ENCODE measurements at regions not wholly inside any gene's neighbourhood (a gene's known extent, or its start where the extent isn't known, plus 50 kb on each side); places are given as distances from the start of the nearest gene placed in this dataset.

DNA sequence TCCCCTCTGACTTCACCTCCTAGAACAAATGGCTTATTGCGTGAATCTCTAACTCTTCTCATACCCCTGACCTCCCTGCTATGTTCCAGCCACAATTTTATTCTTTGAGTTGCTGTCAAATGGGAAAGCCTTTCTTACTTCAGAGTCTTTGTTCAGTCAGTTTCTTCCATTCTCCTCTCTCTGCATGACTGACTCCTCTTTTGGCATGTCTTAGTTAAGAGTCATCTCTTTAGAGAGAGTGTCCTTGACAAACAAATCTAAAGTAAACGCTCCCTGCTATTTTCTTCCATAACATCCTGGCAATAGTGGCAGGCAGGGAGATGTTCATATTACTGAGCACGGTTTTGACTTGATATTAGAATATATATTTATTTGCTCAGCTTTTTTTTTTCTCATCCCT is 170.7 kb upstream of the ERBB4 start:
- Histone ChIP-seq H3F3A (ENCODE audit: insufficient read depth, low read length) (no peaks in the 10 kb centered on the region), H2AFZ (ENCODE audit: low read length) (no peak overlapping the region), H3K27me3 (replicated peaks; ENCODE audit: insufficient read depth, low read length) (no peaks in the 10 kb centered on the region)

DNA sequence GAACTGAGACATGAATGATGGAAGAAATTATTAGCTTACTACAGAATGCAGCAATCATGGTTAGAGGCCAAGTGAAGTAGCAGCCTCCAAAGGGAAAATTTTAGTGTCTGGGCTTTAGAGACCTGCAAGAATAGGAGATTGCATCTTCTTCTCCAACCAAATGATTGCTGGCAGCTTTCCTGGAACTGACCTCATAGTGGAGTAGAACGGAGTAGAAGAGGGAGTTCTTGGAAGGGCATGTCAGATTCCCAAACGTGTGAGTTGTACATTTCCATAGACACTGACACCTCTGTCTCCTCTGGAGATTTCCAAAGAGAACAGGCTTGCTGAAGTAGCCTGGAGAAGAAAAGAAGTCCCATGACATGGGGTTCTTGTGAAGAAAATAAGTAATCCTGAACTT is 169.8 kb upstream of the ERBB4 start:
- no peaks in the 10 kb centered on the region for H3K9me2 ChIP-seq (replicated peaks; ENCODE audit: insufficient read depth, low read length)
- H3K27me3 ChIP-seq (replicated peaks; ENCODE audit: insufficient read depth, low read length), result no peaks in the 10 kb centered on the region
- no peak for TF ChIP-seq EZH2phosphoT487 (IDR thresholded peaks at IDR 0.05; ENCODE audit: low read length)
- TF ChIP-seq EZH2 (optimal IDR thresholded peaks at IDR 0.05; ENCODE audit: low read depth, low read length), result no peak
- TF ChIP-seq CTCF (IDR thresholded peaks at IDR 0.05; ENCODE audit: low read length), result no peak
- no peaks in the 10 kb centered on the region for H3K4me1 ChIP-seq (ENCODE audit: low read length)
- H3K9ac ChIP-seq (ENCODE audit: low read length), result no peak overlapping the region
- no peak overlapping the region for H2AFZ ChIP-seq (ENCODE audit: low read length)
- H3K79me2 ChIP-seq (ENCODE audit: low read length), result no peaks in the 10 kb centered on the region
- H3F3A ChIP-seq (ENCODE audit: insufficient read depth, low read length), result no peaks in the 10 kb centered on the region
- DNase-seq, result no peak
- H3K36me3 ChIP-seq (replicated peaks; ENCODE audit: insufficient read depth, low read length), result no peaks in the 10 kb centered on the region
- H4K20me1 ChIP-seq (ENCODE audit: insufficient read depth, low read length), result no peaks in the 10 kb centered on the region
- H3K4me2 ChIP-seq (ENCODE audit: low read depth, low read length), result no peak overlapping the region
- no peak overlapping the region for H3K4me3 ChIP-seq (ENCODE audit: low read length)
- no peak overlapping the region for H3K27ac ChIP-seq (ENCODE audit: low read length)
- H3K9me3 ChIP-seq (replicated peaks; ENCODE audit: insufficient read depth, low read length), result no peaks in the 10 kb centered on the region

More for the DNA sequence above, 170.7 kb upstream of the ERBB4 start:
- TF ChIP-seq EZH2 (optimal IDR thresholded peaks at IDR 0.05; ENCODE audit: low read depth, low read length), result no peak
- no peak for TF ChIP-seq CTCF (IDR thresholded peaks at IDR 0.05; ENCODE audit: low read length)
- TF ChIP-seq EZH2phosphoT487 (IDR thresholded peaks at IDR 0.05; ENCODE audit: low read length), result no peak
- H3K4me1 ChIP-seq (ENCODE audit: low read length), result no peaks in the 10 kb centered on the region
- H3K4me2 ChIP-seq (ENCODE audit: low read depth, low read length), result no peak overlapping the region
- no peaks in the 10 kb centered on the region for H4K20me1 ChIP-seq (ENCODE audit: insufficient read depth, low read length)
- H3K9me2 ChIP-seq (replicated peaks; ENCODE audit: insufficient read depth, low read length), result no peaks in the 10 kb centered on the region
- H3K9me3 ChIP-seq (replicated peaks; ENCODE audit: insufficient read depth, low read length), result no peaks in the 10 kb centered on the region
- DNase-seq, result no peak
- no peak overlapping the region for H3K4me3 ChIP-seq (ENCODE audit: low read length)
- H3K27ac ChIP-seq (ENCODE audit: low read length), result no peak overlapping the region
- H3K9ac ChIP-seq (ENCODE audit: low read length), result no peak overlapping the region
- H3K36me3 ChIP-seq (replicated peaks; ENCODE audit: insufficient read depth, low read length), result no peaks in the 10 kb centered on the region
- no peaks in the 10 kb centered on the region for H3K79me2 ChIP-seq (ENCODE audit: low read length)

DNA sequence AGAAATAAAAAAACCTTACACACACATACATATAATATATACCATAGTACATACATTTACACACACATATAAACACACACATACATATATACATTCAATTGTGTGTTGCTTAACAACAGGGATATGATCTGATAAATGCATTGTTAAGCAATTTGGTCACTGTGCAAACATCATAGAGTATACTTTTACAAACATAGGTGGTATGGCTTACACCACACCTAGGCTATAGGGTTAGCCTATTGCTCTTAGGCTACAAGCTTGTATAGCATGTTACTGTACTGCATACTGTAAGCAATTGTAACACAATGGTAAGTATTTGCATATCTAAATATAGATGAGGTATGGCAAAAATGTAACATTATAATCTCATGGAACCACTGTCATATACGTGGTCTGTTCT is 156.8 kb upstream of the ERBB4 start:
- DNase-seq, result no peak
- H3K27me3 ChIP-seq (replicated peaks; ENCODE audit: insufficient read depth, low read length), result no peaks in the 10 kb centered on the region
- no peaks in the 10 kb centered on the region for H3K36me3 ChIP-seq (replicated peaks; ENCODE audit: insufficient read depth, low read length)
- H3K4me3 ChIP-seq (ENCODE audit: low read length), result no peak overlapping the region
- H2AFZ ChIP-seq (ENCODE audit: low read length), result no peak overlapping the region
- H3K9ac ChIP-seq (ENCODE audit: low read length), result no peak overlapping the region
- no peak overlapping the region for H3K4me2 ChIP-seq (ENCODE audit: low read depth, low read length)
- H3F3A ChIP-seq (ENCODE audit: insufficient read depth, low read length), result no peaks in the 10 kb centered on the region
- H3K4me1 ChIP-seq (ENCODE audit: low read length), result no peaks in the 10 kb centered on the region
- H3K27ac ChIP-seq (ENCODE audit: low read length), result no peak overlapping the region
- H3K9me3 ChIP-seq (replicated peaks; ENCODE audit: insufficient read depth, low read length), result no peaks in the 10 kb centered on the region
- TF ChIP-seq EZH2phosphoT487 (IDR thresholded peaks at IDR 0.05; ENCODE audit: low read length) (no peak), CTCF (IDR thresholded peaks at IDR 0.05; ENCODE audit: low read length) (no peak)
- H3K9me2 ChIP-seq (replicated peaks; ENCODE audit: insufficient read depth, low read length), result no peaks in the 10 kb centered on the region
- H3K79me2 ChIP-seq (ENCODE audit: low read length), result no peaks in the 10 kb centered on the region
- no peaks in the 10 kb centered on the region for H4K20me1 ChIP-seq (ENCODE audit: insufficient read depth, low read length)

Data from MM.1S (cell line).